GM12878 (cell line): ENCODE measurements at regions not wholly inside any gene's neighbourhood (a gene's known extent, or its start where the extent isn't known, plus 50 kb on each side); places are given as distances from the start of the nearest gene placed in this dataset.

ENCODE experiments used
- ATAC-seq: fragments of 200-7000 bp; cut with Tn5 transposase; 3 replicates; pipeline ENCODE4 v1.9.1; 2020; ENCODE audit warnings: mild to moderate bottlenecking, moderate library complexity
- BruUV-seq: library from RNA; stranded (reverse); fragments of 400-500 nt; replicated peaks from 2 replicates; lab custom pipeline; 2021; lab: Mats Ljungman, UMichigan
- CTCF ChIA-PET: fragments of 300-600 bp; sonication (Branson Sonifier 250); formaldehyde crosslinking; extraction: SDS; loops from one replicate; lab custom pipeline; 2021; ENCODE audit warnings: inconsistent platforms; lab: Yijun Ruan, JAX
- POLR2A ChIA-PET: fragments of 350-600 bp; formaldehyde crosslinking; extraction: SDS; loops from one replicate; lab custom pipeline; 2021; ENCODE audit warnings: inconsistent platforms; lab: Charles Lee
- RAD21 ChIA-PET: fragments of 300-600 bp; sonication (Branson Sonifier 250); formaldehyde crosslinking; loops from one replicate; lab custom pipeline; 2023; ENCODE audit warnings: antibody characterized with exemption; ENCODE audit not compliant: unreplicated experiment; lab: Charles Lee
- SMC1A ChIA-PET: fragments of 300-600 bp; sonication (Branson Sonifier 250); formaldehyde crosslinking; loops from one replicate; lab custom pipeline; 2023; ENCODE audit not compliant: unreplicated experiment, uncharacterized antibody; lab: Charles Lee
- DNase-seq: peaks from one replicate; pipeline ENCODE4 v3.0.0-alpha.2; 2011; ENCODE audit warnings: low read depth, low spot score
- FAIRE-seq: peaks from 3 replicates; lab custom pipeline; 2011; peaks lifted over from hg19 to GRCh38; lab: Jason Lieb, UNC
- H2AFZ ChIP-seq: 2 replicates; pipeline ENCODE4 v1.6.0; 2011; ENCODE audit warnings: low read depth, low read length, control low read depth; ENCODE audit not compliant: control insufficient read depth
- H3K27ac ChIP-seq: 2 replicates; pipeline ENCODE4 v1.5.1; 2011; ENCODE audit warnings: control low read depth; ENCODE audit not compliant: control insufficient read depth, insufficient read depth
- H3K27me3 ChIP-seq, 2 experiments: replicated peaks in 1 of 2; 2 replicates each; pipeline versions ENCODE4 v1.6.0 to v1.6.1; 2011; ENCODE audit warnings: low read length in 1 of 2; ENCODE audit not compliant: control insufficient read depth in 2 of 2, insufficient read depth in 2 of 2
- H3K36me3 ChIP-seq, 2 experiments: 2 replicates each; pipeline ENCODE4 v1.5.1; 2011; ENCODE audit warnings: low read length in 1 of 2; ENCODE audit not compliant: control insufficient read depth in 2 of 2, insufficient read depth in 2 of 2
- H3K4me1 ChIP-seq: 2 replicates; pipeline ENCODE4 v1.6.1; 2011; ENCODE audit warnings: mild to moderate bottlenecking, low read length, moderate library complexity, mixed read lengths; ENCODE audit not compliant: control insufficient read depth, insufficient read depth
- H3K4me2 ChIP-seq: 2 replicates; pipeline ENCODE4 v1.6.0; 2011; ENCODE audit warnings: control low read depth; ENCODE audit not compliant: control insufficient read depth, insufficient read depth
- H3K4me3 ChIP-seq: fragments of 200-600 bp; sonication (generic); 2 replicates; pipeline ENCODE4 v1.5.1; 2016
- H3K79me2 ChIP-seq: 2 replicates; pipeline ENCODE4 v1.6.0; 2011; ENCODE audit warnings: low read length; ENCODE audit not compliant: control insufficient read depth, insufficient read depth
- H3K9ac ChIP-seq: 2 replicates; pipeline ENCODE4 v1.8.0; 2011; ENCODE audit warnings: low read length, control low read depth, mixed read lengths; ENCODE audit not compliant: control insufficient read depth, insufficient read depth
- H3K9me3 ChIP-seq: replicated peaks from 3 replicates; pipeline ENCODE4 v1.5.1; 2011; ENCODE audit warnings: mild to moderate bottlenecking, low read length; ENCODE audit not compliant: control insufficient read depth, insufficient read depth
- H4K20me1 ChIP-seq: 2 replicates; pipeline ENCODE4 v1.6.0; 2011; ENCODE audit not compliant: control insufficient read depth, insufficient read depth
- E2F8 ChIP-seq: fragments of 450-650 bp; IDR thresholded peaks from 2 replicates; pipeline ENCODE4 v1.6.1; 2018; ENCODE audit warnings: mild to moderate bottlenecking, low read depth, moderate library complexity; ENCODE audit not compliant: partially characterized antibody
- RCOR1 ChIP-seq: conservative IDR thresholded peaks from 2 replicates; pipeline ENCODE4 v1.6.1; 2012; ENCODE audit warnings: low read depth, low read length, improper control_type of control experiment
- RELB ChIP-seq: fragments of 450-650 bp; IDR thresholded peaks from 2 replicates; pipeline ENCODE4 v1.6.1; 2017; ENCODE audit warnings: low read depth, mild to moderate bottlenecking, moderate library complexity
- SMAD1 ChIP-seq: fragments of 450-650 bp; IDR thresholded peaks from 2 replicates; pipeline ENCODE4 v1.6.1; 2018; ENCODE audit warnings: mild to moderate bottlenecking, low read depth; ENCODE audit not compliant: partially characterized antibody
- TCF7 ChIP-seq: IDR thresholded peaks from 2 replicates; pipeline ENCODE4 v1.6.1; 2014; ENCODE audit warnings: antibody characterized with exemption, borderline replicate concordance
- WGBS: methylation state at CpG from one replicate; pipeline ENCODE4 v1.1.6; 2016; ENCODE audit warnings: low lambda C conversion rate; ENCODE audit not compliant: insufficient replicate concordance, insufficient coverage; ENCODE audit errors: missing lambda C conversion rate; 5-methylcytosine and 5-hydroxymethylcytosine counted together
- in situ Hi-C: fragments of 300-500 bp; cut with MboI; formaldehyde crosslinking; loops from 9 replicates; pipeline ENCODE4 v1.14.3; 2018; ENCODE audit warnings: mixed read lengths
- intact Hi-C: fragments of 100-400 bp; cut with micrococcal nuclease; formaldehyde crosslinking; loops from one replicate; pipeline ENCODE4 v1.14.2; 2022; ENCODE audit not compliant: unreplicated experiment

GRCh38 chr6:168877821-168878282 is 375.8 kb downstream of the THBS2 start:
- BruUV-seq = no TSS peak
- Histone ChIP-seq H3K4me1 (no peaks in the 10 kb centered on the region), H3K36me3 (no peaks in the 10 kb centered on the region), H3K79me2 (no peaks in the 10 kb centered on the region), H4K20me1 (no peaks in the 10 kb centered on the region), H3K9me3 (no peaks in the 10 kb centered on the region), H2AFZ (no peak overlapping the region), H3K27me3 (no peaks in the 10 kb centered on the region), H3K27ac (no peak overlapping the region), H3K9ac (no peak overlapping the region), H3K4me2 (no peak overlapping the region), H3K4me3 (no peak overlapping the region)
- ChIA-PET POLR2A (no interaction called here), SMC1A (interaction anchor here (0.6 kb wide), 1 partner anchor 508 kb away, joined by 3 read pairs; no protein-coding TSS in a partner anchor), RAD21 (no interaction called here), CTCF (no interaction called here)
- ATAC-seq (no peak), DNase-seq (no peak), FAIRE-seq (no peak)
- intact Hi-C loops (no loop called here), in situ Hi-C loops (no loop called here)
- TF ChIP-seq TCF7 = no peak
- no peak for TF ChIP-seq RCOR1
- TF ChIP-seq RELB = no peak
- TF ChIP-seq E2F8 = no peak
- TF ChIP-seq SMAD1 = no peak
- WGBS = 37% methylated on average over 10 of the region's 10 CpGs
